ENCODE measurements at regions not wholly inside any gene's neighbourhood (a gene's known extent, or its start where the extent isn't known, plus 50 kb on each side); places are given as distances from the start of the nearest gene placed in this dataset.

DNA sequence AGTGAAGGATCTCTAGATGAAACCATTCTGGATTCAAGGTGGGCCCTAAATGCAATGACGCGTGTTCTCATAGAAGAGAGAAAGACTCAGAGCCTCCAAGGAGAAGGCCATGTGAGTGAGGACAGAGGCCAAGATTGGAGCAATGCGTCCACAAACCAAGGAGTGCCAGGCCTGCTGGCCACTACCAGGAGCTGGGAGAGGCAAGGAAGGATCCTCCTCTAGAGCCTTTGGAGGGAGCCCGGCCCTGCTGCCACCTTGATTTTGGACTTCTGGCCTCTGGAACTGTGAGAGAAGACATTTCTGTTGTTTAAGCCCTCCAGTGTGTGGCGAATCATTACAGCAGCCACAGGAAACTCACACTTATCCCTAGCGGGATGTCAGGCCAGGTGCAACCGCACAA is 52.7 kb upstream of the SHANK2 start:
- no peak for DNase-seq (ENCODE audit: low read depth)
- H3K27me3 ChIP-seq (ENCODE audit: control insufficient read depth, insufficient read depth, low read length), result no peaks in the 10 kb centered on the region
- no peaks in the 10 kb centered on the region for H3K36me3 ChIP-seq (ENCODE audit: control insufficient read depth, insufficient read depth, low read length)
- no peak overlapping the region for H3K4me3 ChIP-seq (ENCODE audit: low read depth, low read length)
- TF ChIP-seq, protein P1, sequence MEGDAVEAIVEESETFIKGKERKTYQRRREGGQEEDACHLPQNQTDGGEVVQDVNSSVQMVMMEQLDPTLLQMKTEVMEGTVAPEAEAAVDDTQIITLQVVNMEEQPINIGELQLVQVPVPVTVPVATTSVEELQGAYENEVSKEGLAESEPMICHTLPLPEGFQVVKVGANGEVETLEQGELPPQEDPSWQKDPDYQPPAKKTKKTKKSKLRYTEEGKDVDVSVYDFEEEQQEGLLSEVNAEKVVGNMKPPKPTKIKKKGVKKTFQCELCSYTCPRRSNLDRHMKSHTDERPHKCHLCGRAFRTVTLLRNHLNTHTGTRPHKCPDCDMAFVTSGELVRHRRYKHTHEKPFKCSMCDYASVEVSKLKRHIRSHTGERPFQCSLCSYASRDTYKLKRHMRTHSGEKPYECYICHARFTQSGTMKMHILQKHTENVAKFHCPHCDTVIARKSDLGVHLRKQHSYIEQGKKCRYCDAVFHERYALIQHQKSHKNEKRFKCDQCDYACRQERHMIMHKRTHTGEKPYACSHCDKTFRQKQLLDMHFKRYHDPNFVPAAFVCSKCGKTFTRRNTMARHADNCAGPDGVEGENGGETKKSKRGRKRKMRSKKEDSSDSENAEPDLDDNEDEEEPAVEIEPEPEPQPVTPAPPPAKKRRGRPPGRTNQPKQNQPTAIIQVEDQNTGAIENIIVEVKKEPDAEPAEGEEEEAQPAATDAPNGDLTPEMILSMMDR (IDR thresholded peaks at IDR 0.05; ENCODE audit: insufficient read depth, low read length, poor library complexity, severe bottlenecking), result no peak

DNA sequence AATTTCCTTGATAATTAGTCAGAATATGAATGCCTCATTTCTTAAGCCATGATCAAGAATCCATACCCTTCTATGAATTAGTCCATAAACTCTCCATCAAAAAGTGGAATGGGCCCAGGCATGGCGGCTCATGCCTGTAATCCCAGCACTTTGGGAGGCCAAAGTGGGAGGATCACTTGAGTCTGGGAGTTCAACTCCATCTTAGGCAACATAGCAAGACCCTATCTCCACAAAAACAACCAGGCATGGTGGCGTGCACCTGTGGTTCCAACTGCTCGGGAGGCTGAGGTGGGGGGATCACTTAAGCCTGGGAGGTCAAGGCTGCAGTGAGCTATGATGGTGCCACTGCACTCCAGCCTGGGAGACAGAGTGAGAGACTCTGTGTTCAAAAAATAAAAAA is 52.1 kb upstream of the SHANK2 start:
- Histone ChIP-seq H3K4me3 (ENCODE audit: low read depth, low read length) (no peak overlapping the region), H3K27me3 (ENCODE audit: control insufficient read depth, insufficient read depth, low read length) (no peaks in the 10 kb centered on the region), H3K36me3 (ENCODE audit: control insufficient read depth, insufficient read depth, low read length) (no peaks in the 10 kb centered on the region)
- no peak for DNase-seq (ENCODE audit: low read depth)
- TF ChIP-seq, protein P1 (IDR thresholded peaks at IDR 0.05; ENCODE audit: insufficient read depth, low read length, poor library complexity, severe bottlenecking), result no peak

DNA sequence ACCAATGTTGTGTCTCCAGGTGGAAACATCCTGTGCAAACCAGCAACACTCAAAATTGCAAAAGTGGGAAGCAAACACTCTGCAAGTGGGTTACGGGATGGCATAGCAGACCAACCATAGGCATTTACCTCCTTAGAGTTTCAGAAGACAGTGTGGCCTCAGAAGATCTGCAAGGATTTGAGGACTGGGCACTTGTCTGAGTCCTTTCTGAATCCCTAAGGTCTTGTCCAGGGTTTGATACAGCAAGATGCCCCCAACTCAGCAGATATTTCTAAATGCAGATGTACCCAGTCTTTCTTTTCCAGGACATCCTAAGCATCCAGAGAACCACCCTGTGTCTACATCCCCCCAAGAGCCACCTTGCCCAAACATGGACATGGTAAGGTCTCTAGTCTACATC is 51.7 kb upstream of the SHANK2 start:
- DNase-seq (ENCODE audit: low read depth), result no peak
- H3K4me3 ChIP-seq (ENCODE audit: low read depth, low read length), result no peak overlapping the region
- H3K27me3 ChIP-seq (ENCODE audit: control insufficient read depth, insufficient read depth, low read length), result no peaks in the 10 kb centered on the region
- TF ChIP-seq, protein P1 (IDR thresholded peaks at IDR 0.05; ENCODE audit: insufficient read depth, low read length, poor library complexity, severe bottlenecking), result no peak
- H3K36me3 ChIP-seq (ENCODE audit: control insufficient read depth, insufficient read depth, low read length), result no peaks in the 10 kb centered on the region

DNA sequence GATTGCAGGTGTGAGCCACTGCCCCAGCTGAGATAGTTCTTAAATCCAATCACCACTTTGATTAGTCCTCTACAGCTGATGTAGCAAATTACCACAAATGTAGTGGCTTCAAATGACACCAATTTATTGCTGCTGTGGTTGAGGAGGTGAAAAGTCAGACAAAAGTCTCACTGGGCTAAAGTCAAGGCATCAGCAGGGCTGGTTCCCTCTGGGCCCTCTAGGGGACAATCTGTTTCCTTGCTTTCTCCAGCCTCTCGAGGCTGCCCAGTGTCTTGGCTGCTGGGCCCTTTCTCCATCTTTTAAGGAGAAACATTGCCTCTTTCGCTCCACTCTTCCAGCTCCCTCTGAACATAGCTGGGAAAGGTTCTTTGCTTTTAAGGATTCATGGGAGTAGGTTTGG is 50.5 kb upstream of the SHANK2 start:
- TF ChIP-seq, protein P1 (IDR thresholded peaks at IDR 0.05; ENCODE audit: insufficient read depth, low read length, poor library complexity, severe bottlenecking), result no peak
- H3K4me3 ChIP-seq (ENCODE audit: low read depth, low read length), result no peak overlapping the region
- DNase-seq (ENCODE audit: low read depth), result no peak

DNA sequence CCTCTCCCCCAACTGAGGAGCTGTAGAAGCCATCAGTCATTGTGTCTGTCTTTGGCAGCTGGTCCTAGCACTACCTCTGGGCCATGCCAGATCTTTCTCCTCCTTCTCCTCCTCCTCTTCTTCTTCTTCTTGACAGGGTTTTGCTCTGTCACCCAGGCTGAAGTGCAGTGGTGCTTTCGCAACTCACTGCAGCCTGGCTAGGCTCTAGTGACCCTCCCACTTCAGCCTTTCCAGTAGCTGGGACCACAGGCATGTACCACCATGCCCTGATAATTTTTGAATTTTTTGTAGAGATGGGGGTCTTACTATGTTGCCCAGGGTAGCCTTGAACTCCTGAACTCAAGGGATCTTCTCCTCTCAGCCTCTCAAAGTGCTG is 50.1 kb upstream of the SHANK2 start:
- DNase-seq (ENCODE audit: low read depth), result no peak
- TF ChIP-seq, protein P1 (IDR thresholded peaks at IDR 0.05; ENCODE audit: insufficient read depth, low read length, poor library complexity, severe bottlenecking), result no peak
- Histone ChIP-seq H3K27me3 (ENCODE audit: control insufficient read depth, insufficient read depth, low read length) (no peaks in the 10 kb centered on the region), H3K36me3 (ENCODE audit: control insufficient read depth, insufficient read depth, low read length) (no peaks in the 10 kb centered on the region), H3K4me3 (ENCODE audit: low read depth, low read length) (no peak overlapping the region)

More for the DNA sequence above, 50.5 kb upstream of the SHANK2 start:
- no peaks in the 10 kb centered on the region for H3K36me3 ChIP-seq (ENCODE audit: control insufficient read depth, insufficient read depth, low read length)
- no peaks in the 10 kb centered on the region for H3K27me3 ChIP-seq (ENCODE audit: control insufficient read depth, insufficient read depth, low read length)
